ENCODE measurements at regions not wholly inside any gene's neighbourhood (a gene's known extent, or its start where the extent isn't known, plus 50 kb on each side); places are given as distances from the start of the nearest gene placed in this dataset.

GRCh38 chr12:46579474-46579873 is 206.9 kb upstream of the SLC38A2 start:
- no peak for TF ChIP-seq CTCF (IDR thresholded peaks at IDR 0.05; ENCODE audit: unreplicated experiment)
- no peak overlapping the region for H3K4me3 Mint-ChIP-seq (ENCODE audit: low read depth, unreplicated experiment)
- CTCF ChIA-PET = no interaction called here
- intact Hi-C loops (cut with micrococcal nuclease; ENCODE audit: unreplicated experiment) = no loop called here
- peaks cover 12% of the 10 kb centered on the region for H3K9me3 Mint-ChIP-seq (ENCODE audit: low read depth, unreplicated experiment)
- H3K36me3 Mint-ChIP-seq (ENCODE audit: insufficient read depth, unreplicated experiment) = no peaks in the 10 kb centered on the region
- no peaks in the 10 kb centered on the region for H3K4me1 Mint-ChIP-seq (ENCODE audit: low read depth, unreplicated experiment)
- no peaks in the 10 kb centered on the region for H3K27me3 Mint-ChIP-seq (ENCODE audit: unreplicated experiment)
- H3K27ac Mint-ChIP-seq (ENCODE audit: unreplicated experiment) = no peak overlapping the region
- no peak for DNase-seq
- BruUV-seq (replicated peaks) = no TSS peak

- TF ChIP-seq CTCF (IDR thresholded peaks at IDR 0.05; ENCODE audit: unreplicated experiment) = no peak
- H3K4me1 Mint-ChIP-seq (ENCODE audit: low read depth, unreplicated experiment) = no peaks in the 10 kb centered on the region
- no peak for DNase-seq
- H3K27me3 Mint-ChIP-seq (ENCODE audit: unreplicated experiment) = no peaks in the 10 kb centered on the region
- no peaks in the 10 kb centered on the region for H3K36me3 Mint-ChIP-seq (ENCODE audit: insufficient read depth, unreplicated experiment)
- peaks cover 4% of the 10 kb centered on the region for H3K9me3 Mint-ChIP-seq (ENCODE audit: low read depth, unreplicated experiment)
- CTCF ChIA-PET = no interaction called here
- no TSS peak for BruUV-seq (replicated peaks)
- intact Hi-C loops (cut with micrococcal nuclease; ENCODE audit: unreplicated experiment) = no loop called here
- no peak overlapping the region for H3K27ac Mint-ChIP-seq (ENCODE audit: unreplicated experiment)
- no peak overlapping the region for H3K4me3 Mint-ChIP-seq (ENCODE audit: low read depth, unreplicated experiment)
These were observed 205.8 kb upstream of the SLC38A2 start for GRCh38 chr12:46578190-46578982.

DNA sequence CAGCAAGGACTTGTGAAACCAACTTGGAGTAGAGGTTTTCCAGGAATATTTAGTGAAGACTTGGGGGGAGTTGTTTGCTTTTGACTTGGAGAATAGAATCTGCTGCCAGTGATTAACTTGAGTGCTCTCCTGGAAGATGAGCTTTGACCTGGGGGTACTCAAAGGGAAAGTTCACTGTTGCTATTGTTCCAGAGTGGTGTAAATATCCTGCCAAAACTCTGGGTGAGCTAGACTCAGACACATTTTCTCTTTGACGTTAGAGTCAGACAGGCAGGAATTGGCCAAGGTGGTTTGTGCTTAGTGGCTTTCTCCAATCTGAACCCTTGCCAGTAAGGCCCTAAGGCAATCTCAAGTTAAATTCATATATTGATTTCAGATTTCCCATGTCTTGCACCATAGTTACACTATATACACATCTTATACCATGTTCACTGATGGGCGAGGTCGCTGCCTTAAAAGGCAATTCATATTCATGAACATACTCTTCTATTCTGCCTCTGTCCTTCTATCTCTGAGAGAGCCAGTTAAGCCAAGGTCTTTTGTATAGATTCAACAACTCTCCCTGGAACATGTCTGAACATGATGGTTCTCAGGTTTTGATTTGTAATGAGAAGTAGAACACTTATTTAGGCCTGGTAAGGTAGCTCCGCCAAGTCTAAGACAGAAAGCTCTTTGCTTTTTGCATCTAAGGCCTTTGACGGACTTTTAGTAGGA is 204.6 kb upstream of the SLC38A2 start:
- Mint-ChIP-seq H3K9me3 (ENCODE audit: low read depth, unreplicated experiment) (no peaks in the 10 kb centered on the region), H3K4me1 (ENCODE audit: low read depth, unreplicated experiment) (no peaks in the 10 kb centered on the region), H3K27ac (ENCODE audit: unreplicated experiment) (no peak overlapping the region), H3K36me3 (ENCODE audit: insufficient read depth, unreplicated experiment) (no peaks in the 10 kb centered on the region), H3K4me3 (ENCODE audit: low read depth, unreplicated experiment) (no peak overlapping the region), H3K27me3 (ENCODE audit: unreplicated experiment) (no peaks in the 10 kb centered on the region)
- DNase-seq = no peak
- intact Hi-C loops (cut with micrococcal nuclease; ENCODE audit: unreplicated experiment) = no loop called here
- CTCF ChIA-PET = no interaction called here
- no TSS peak for BruUV-seq (replicated peaks)
- no peak for TF ChIP-seq CTCF (IDR thresholded peaks at IDR 0.05; ENCODE audit: unreplicated experiment)

- Mint-ChIP-seq H3K4me3 (ENCODE audit: low read depth, unreplicated experiment) (no peak overlapping the region), H3K9me3 (ENCODE audit: low read depth, unreplicated experiment) (no peaks in the 10 kb centered on the region), H3K27me3 (ENCODE audit: unreplicated experiment) (no peaks in the 10 kb centered on the region), H3K36me3 (ENCODE audit: insufficient read depth, unreplicated experiment) (no peaks in the 10 kb centered on the region), H3K27ac (ENCODE audit: unreplicated experiment) (no peak overlapping the region), H3K4me1 (ENCODE audit: low read depth, unreplicated experiment) (no peaks in the 10 kb centered on the region)
- intact Hi-C loops (cut with micrococcal nuclease; ENCODE audit: unreplicated experiment) = no loop called here
- DNase-seq = no peak
- BruUV-seq (replicated peaks) = no TSS peak
- CTCF ChIA-PET = no interaction called here
- no peak for TF ChIP-seq CTCF (IDR thresholded peaks at IDR 0.05; ENCODE audit: unreplicated experiment)
These were observed 202.3 kb upstream of the SLC38A2 start for GRCh38 chr12:46574847-46575246.

Measured in Calu3 (cell line).